Astrocyte of the cerebellum (primary cell): ENCODE measurements at regions not wholly inside any gene's neighbourhood (a gene's known extent, or its start where the extent isn't known, plus 50 kb on each side); places are given as distances from the start of the nearest gene placed in this dataset.

Source experiments
- DNase-seq: peaks from one replicate; pipeline ENCODE4 v3.0.0-alpha.2; 2011; ENCODE audit warnings: low read depth
- H3K4me3 ChIP-seq: 2 replicates; pipeline ENCODE4 v1.5.1; 2011; ENCODE audit warnings: mild to moderate bottlenecking, low read depth, low read length, moderate library complexity
- in situ Hi-C: cut with HindIII; loops from 2 replicates; pipeline ENCODE4 v1.10.0; 2017; ENCODE audit warnings: low sequenced_read_pairs
- TF ChIP-seq, protein P1 (sequence below): IDR thresholded peaks from 2 replicates; pipeline ENCODE4 v1.5.1; 2012; ENCODE audit warnings: low read length, low read depth, moderate library complexity, mild to moderate bottlenecking; ENCODE audit errors: missing control alignments

DNA sequence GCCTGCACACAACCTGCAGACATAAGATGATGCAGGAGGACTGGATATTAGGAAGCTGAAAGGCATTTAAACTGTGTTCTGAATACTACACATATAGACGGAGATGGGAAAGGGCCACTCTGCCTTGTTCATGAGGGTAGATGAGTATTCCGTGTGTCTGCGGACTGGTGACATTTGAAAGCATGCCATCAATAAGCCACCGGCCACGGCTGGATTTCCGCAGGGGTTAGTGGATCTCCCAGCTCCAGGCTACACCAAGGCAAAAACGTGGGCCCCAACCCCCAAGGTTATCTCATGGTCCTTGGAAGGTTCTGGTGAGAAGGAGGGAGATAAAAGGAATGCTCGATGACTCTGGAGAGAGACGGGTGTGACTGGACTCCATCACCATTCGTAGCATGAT is 78.6 kb upstream of the THBS2 start:
- TF ChIP-seq, protein P1, sequence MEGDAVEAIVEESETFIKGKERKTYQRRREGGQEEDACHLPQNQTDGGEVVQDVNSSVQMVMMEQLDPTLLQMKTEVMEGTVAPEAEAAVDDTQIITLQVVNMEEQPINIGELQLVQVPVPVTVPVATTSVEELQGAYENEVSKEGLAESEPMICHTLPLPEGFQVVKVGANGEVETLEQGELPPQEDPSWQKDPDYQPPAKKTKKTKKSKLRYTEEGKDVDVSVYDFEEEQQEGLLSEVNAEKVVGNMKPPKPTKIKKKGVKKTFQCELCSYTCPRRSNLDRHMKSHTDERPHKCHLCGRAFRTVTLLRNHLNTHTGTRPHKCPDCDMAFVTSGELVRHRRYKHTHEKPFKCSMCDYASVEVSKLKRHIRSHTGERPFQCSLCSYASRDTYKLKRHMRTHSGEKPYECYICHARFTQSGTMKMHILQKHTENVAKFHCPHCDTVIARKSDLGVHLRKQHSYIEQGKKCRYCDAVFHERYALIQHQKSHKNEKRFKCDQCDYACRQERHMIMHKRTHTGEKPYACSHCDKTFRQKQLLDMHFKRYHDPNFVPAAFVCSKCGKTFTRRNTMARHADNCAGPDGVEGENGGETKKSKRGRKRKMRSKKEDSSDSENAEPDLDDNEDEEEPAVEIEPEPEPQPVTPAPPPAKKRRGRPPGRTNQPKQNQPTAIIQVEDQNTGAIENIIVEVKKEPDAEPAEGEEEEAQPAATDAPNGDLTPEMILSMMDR = no peak
- in situ Hi-C loops = no loop called here
- no peak overlapping the region for H3K4me3 ChIP-seq
- DNase-seq = no peak

DNA sequence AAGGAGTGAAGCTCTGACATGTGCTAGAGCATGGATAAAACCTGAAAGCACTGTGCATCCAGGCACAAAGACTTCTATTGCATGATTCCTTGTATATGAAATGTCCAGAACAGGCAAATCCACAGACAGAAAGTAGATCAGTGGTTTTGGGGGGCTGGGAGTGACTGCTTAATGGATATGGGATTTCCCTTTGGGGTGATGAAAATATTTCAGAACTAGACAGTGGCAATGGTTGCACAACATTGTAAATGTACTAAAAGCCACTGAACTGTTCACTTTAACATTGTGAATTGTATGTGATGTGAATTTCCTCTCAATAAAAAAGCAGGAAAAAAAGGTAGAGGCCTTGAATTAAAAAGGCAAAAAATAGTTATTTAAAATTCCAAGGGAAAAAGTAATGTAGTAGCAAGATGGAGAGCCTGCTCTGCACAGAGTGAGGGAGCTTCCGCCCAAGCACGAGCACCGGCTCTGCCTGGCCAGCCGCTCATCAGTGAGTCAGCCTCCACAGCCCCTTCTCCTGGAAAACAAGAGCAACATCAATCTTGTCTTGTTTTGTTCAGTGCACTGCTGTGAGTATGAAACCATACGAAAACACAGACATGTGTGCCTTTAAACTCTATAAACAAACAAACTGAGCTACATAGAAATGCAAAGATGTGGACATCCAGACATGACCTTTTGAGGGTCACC is 74.6 kb upstream of the THBS2 start:
- TF ChIP-seq, protein P1 = no peak

DNA sequence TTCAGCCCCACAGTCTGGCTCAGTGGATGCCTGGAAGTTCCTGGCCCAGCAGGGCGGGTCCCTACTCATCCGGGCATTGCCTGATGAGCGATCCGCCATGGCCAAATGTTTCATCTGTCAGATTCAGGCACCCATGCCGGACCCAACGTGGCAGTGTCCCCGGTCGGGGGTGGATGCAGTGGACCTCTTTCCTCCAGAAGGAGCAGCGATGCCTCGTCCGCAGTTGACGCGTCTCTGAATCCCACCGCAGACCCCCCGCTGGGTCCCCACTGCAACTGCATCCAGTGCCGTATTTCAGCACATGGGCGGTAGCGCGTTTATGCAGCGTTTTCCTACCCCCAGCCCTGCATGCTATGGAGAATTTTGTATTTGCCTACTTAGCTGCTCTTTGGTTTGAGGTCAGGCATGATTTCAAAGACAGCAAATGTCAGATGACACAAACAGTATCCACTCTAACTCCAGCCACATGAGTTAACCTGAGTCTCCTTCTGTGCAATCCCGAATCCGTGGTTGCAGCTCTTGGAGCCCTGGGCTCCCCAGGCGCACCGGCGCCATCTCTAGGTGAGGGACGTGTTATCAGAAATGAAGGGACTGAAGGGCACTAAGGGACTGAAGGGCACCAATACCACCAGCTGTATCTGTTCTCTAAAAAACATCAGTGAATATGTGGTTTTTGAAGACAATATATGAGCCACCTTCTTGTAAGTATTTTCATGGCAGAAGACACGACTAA is 72.6 kb upstream of the THBS2 start:
- in situ Hi-C loops = no loop called here
- TF ChIP-seq, protein P1 = no peak
- no peak overlapping the region for H3K4me3 ChIP-seq
- no peak for DNase-seq

More for the DNA sequence above, 74.6 kb upstream of the THBS2 start:
- in situ Hi-C loops = no loop called here
- no peak overlapping the region for H3K4me3 ChIP-seq
- DNase-seq = peak; percentile 8

DNA sequence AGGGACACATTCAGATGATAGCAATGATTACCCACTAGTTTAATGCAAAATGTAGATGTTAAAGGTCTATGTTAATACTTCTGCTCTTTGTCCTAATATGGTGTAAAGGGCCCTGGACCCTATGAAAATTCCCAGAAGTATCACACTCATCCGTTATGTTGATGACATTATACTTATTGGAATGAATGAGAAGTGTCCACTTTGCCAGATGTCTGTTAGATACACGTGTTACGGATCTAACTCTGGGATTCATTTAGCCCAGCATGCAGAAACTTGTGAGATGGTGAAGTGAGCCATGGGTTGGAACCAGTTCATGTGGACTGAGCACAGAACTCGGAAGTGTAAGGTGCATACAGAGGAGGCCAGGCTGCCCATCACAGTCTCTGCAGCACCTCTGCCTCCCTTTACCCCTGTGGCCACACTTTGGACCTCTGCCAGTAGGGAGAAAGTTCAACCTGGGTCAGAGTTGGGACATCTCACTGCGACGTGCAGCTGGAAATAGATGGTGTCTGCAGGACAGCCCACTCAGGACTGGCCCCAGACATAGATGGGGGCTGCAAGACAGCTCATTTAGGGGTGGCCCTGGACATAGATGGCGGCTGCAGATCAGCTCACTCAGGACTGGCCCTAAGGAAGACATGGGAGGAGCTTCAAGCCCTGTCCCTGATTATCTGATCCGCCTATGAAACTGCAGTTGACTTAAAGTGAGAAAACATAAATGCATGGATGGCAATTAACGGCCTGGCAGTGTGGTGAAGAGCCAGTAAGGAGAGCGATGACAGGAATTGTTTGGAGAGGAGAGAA is 71.2 kb upstream of the THBS2 start:
- DNase-seq = no peak
- no peak overlapping the region for H3K4me3 ChIP-seq
- TF ChIP-seq, protein P1 = no peak
- in situ Hi-C loops = no loop called here

DNA sequence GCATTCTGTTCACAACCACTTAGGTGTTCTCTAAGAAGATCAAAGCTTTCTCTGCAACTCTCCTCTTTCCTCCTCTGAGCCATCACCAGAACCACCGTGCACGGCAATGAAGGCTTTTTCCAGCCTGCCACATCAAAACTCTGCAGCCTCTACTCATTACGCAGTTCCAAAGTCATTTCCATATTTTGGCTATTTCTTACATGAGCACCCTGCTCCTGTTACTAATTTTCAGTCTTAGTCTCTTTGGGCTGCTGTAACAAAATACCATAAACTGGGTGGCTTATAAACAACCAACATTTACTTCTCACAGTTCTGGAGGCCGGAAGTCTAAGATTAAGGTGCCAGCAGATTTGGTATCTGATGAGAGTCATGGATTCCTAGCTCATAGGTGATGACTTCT is 70.4 kb upstream of the THBS2 start:
- no peak overlapping the region for H3K4me3 ChIP-seq
- DNase-seq = no peak
- TF ChIP-seq, protein P1 = no peak
- in situ Hi-C loops = no loop called here

DNA sequence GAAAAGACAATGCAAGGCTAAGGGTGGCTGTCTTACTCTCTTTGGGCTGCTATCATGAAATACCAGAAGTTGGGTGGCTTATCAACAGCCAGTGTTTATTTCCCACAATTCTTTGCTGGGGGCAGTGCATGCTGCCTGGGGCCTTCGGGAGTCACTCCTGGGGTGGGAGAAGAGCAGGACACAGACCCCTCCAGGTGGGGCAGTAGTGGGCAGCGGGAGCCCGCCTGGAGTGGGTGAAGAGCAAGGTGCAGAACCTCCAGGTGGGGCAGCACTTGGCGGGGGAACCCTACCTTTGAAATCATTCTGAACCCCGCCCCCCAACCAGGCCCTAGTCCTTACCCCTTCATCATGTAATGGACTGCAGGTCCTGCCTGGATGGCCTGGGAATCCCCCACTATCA is 69.6 kb upstream of the THBS2 start:
- TF ChIP-seq, protein P1 = no peak
- in situ Hi-C loops = no loop called here
- H3K4me3 ChIP-seq = no peak overlapping the region
- DNase-seq = no peak
